GM12872 (cell line): ENCODE measurements at regions not wholly inside any gene's neighbourhood (a gene's known extent, or its start where the extent isn't known, plus 50 kb on each side); places are given as distances from the start of the nearest gene placed in this dataset.

Source experiments
- TF ChIP-seq, protein P1 (sequence below): IDR thresholded peaks from 3 replicates; pipeline ENCODE4 v1.5.1; 2011; ENCODE audit warnings: low read depth, mild to moderate bottlenecking, low read length, moderate library complexity; ENCODE audit not compliant: insufficient read depth

DNA sequence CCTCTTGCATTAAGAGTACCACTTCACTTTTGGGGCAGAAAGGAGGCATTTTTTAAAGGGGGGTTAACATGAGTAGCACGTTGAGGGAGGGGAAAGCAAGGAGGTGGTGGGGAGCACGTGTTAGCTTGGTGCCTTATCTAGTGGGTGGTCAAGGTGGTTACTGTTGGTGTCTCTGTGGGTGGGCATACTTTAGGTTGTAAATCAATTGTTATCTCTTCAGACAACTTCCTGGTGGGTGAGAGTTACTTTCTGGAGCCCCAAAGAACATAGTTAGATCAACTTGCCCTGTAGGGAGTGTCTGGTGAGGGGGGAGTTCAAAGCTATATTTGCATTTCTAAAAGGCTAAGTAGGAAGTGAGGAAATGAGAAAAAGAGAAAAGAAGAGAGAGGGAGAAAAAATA is 297.7 kb upstream of the CLNK start:
- TF ChIP-seq, protein P1, sequence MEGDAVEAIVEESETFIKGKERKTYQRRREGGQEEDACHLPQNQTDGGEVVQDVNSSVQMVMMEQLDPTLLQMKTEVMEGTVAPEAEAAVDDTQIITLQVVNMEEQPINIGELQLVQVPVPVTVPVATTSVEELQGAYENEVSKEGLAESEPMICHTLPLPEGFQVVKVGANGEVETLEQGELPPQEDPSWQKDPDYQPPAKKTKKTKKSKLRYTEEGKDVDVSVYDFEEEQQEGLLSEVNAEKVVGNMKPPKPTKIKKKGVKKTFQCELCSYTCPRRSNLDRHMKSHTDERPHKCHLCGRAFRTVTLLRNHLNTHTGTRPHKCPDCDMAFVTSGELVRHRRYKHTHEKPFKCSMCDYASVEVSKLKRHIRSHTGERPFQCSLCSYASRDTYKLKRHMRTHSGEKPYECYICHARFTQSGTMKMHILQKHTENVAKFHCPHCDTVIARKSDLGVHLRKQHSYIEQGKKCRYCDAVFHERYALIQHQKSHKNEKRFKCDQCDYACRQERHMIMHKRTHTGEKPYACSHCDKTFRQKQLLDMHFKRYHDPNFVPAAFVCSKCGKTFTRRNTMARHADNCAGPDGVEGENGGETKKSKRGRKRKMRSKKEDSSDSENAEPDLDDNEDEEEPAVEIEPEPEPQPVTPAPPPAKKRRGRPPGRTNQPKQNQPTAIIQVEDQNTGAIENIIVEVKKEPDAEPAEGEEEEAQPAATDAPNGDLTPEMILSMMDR, result no peak

DNA sequence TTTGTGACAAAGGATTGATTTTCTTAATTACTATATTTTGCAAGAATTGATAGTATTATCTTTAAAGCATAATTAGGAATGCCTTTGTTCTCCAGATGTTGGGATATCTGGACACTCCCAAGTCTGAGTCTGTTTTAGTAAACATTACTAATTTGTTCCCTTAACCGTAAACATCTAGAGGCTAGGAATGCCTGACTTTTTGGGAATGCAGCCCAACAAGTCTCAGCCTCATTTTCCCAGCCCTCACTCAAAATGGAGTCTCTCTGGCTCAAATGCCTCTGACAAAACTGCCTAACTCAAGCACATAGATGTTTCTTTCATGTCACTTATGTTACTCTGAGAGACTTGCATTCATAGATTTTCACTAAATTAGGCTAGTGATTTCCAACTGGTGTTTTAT is 297.0 kb upstream of the CLNK start:
- TF ChIP-seq, protein P1, result no peak

DNA sequence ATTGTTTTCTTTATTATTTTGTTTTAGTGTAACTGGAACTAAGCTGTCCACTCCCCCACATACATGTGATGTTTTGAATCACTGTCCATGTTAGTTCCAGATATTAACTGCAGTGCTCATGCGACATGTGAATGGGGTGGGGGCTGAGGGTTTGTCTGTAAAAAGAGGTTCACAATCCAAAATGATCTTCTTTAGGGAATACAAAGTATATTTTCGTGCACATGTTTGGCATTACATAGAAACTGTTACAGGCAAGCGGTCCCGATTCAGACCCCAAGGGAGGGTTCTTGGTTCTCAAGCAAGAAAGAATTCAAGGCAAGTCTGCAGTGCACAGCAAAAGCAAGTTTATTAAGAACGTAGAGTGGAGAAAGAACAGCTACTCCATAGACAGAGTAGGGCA is 296.5 kb upstream of the CLNK start:
- TF ChIP-seq, protein P1, result no peak

DNA sequence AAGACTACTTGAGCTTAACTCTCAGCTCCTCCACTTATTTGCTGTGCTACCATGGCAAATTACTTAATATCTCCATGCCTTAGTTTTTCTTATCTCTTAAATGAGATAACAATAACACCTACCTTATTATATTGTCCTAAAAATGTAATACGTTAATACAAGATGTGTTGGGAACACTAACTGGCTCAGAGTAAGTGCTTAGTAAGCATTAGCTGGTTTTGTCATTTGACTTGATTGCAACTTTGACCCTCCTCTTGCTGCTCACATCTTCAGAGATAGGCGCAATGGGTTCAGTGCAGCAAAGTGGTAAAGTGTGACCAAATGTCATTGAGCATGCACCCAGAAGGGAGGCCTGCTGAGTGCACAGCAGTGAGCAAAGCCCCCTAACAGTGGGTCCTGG is 294.5 kb upstream of the CLNK start:
- TF ChIP-seq, protein P1, result no peak

DNA sequence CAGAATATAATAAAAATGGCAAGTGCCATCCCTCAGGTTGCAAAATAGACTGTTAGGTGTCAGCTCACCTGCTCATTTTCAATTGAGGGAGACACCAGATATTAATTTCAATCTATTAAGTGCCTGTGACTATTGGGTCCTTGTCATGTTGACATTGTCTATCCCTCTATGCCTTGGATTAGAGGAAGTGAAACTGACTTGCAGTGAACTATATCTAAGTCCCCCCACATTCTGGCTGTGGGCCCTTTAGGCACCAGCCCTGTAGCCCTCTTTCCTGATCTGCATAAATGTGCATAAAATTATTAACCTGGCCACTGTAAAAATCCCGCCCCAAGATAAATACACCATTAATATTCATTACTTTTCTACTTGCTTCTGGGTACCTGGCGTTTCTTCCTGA is 293.0 kb upstream of the CLNK start:
- TF ChIP-seq, protein P1, result no peak

DNA sequence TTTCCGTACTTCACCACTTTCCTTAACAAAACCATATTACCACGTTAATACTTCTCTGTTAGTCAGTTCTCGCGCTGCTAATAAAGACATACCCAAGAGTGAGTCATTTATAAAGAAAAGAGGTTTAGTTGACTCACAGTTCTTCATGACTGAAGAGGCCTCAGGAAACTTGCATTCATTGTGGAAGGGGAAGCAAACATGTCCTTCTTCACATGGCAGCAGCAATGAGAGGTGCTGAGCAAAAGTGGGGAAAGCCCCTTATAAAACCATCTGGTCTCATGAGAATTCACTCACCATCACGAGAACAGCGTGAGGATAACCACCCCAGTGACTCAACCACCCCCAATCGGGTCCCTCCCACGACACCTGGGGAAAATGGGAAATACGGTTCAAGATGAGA is 289.8 kb upstream of the CLNK start:
- TF ChIP-seq, protein P1, result no peak

DNA sequence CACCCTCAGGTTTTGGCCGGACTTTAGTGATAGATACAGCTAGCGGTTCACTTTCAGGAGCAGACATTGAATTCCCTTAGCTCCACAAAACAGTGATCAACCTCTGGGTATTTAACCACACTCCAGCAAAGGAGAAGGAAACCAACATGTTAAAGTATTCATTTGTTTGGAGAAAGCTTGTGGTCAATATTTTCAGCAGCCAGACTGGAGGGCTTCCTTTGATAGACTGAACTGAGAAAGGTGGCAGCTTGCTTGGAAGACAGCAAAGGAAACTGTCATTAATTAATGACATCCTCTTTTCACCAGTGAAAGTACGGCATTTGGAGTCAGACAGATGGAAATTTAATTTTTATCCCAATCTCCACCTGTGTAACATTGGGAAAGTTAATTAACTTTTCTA is 289.1 kb upstream of the CLNK start:
- TF ChIP-seq, protein P1, result no peak

DNA sequence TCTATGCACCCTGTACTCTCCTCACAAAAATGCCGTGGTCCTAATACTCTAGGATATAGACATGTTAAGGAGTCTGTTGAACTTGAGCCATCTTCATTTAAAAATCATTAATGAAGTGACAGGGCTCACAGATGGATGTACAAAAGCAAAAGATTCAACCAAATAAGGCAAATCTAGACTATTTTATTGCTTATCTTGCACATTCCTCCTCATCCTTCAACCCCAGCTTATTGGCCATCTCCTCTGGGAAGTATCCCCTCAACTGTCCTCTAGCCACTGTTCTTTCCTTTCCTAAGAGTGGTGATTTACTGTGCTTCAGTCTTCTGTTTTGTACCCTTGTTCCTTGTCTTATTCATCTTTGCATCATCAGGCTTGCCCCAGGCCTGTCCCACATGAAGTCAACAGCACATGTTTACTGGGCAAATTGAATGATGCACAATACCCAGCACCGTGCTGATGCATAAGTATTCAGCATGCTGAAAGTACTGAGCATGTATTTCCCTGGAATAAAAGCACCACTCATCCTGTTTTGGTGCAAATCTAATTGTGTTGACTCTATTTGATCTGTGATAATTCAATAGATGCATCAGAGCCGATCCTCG is 287.3 kb upstream of the CLNK start:
- TF ChIP-seq, protein P1, result no peak
